HG02763 (cell line): ENCODE measurements at regions not wholly inside any gene's neighbourhood (a gene's known extent, or its start where the extent isn't known, plus 50 kb on each side); places are given as distances from the start of the nearest gene placed in this dataset.
"Not testable (repeated sequence)": the region's sequence is repeated elsewhere in the genome, so short reads cannot be mapped to it uniquely, and the experiment has no call there.

Source experiments
- ATAC-seq: cut with Tn5 transposase; IDR thresholded peaks from one replicate; pipeline ENCODE4 v1.9.1; 2021; ENCODE audit warnings: mild to moderate bottlenecking, moderate library complexity; ENCODE audit not compliant: unreplicated experiment

- no peak for ATAC-seq
Measured at GRCh38 chr4:187617113-187617512, 378.5 kb upstream of the ZFP42 start.

GRCh38 chr4:187618701-187619281 is 376.8 kb upstream of the ZFP42 start:
- ATAC-seq = no peak

- ATAC-seq = no peak
Measured at GRCh38 chr4:187619319-187619718, 376.3 kb upstream of the ZFP42 start.

- ATAC-seq = no peak
Measured at GRCh38 chr4:187632260-187632995, 363.1 kb upstream of the ZFP42 start.

- no peak for ATAC-seq
Measured at GRCh38 chr4:187633245-187633644, 362.3 kb upstream of the ZFP42 start.

- no peak for ATAC-seq
Measured at GRCh38 chr4:187656959-187657358, 338.6 kb upstream of the ZFP42 start.

GRCh38 chr4:187663076-187663475 is 332.5 kb upstream of the ZFP42 start:
- ATAC-seq = no peak

GRCh38 chr4:187664011-187664410 is 331.6 kb upstream of the ZFP42 start:
- ATAC-seq = no peak

- ATAC-seq = no peak
Measured at GRCh38 chr4:187665086-187665485, 330.5 kb upstream of the ZFP42 start.

GRCh38 chr4:187666034-187666433 is 329.5 kb upstream of the ZFP42 start:
- ATAC-seq = no peak

- ATAC-seq = no peak
Measured at GRCh38 chr4:187666697-187667494, 328.7 kb upstream of the ZFP42 start.

- ATAC-seq = no peak
Measured at GRCh38 chr4:187668526-187669082, 327.0 kb upstream of the ZFP42 start.

GRCh38 chr4:187671521-187671920 is 324.1 kb upstream of the ZFP42 start:
- not testable (repeated sequence) for ATAC-seq

GRCh38 chr4:187671958-187672357 is 323.6 kb upstream of the ZFP42 start:
- ATAC-seq = not testable (repeated sequence)

GRCh38 chr4:187672526-187672925 is 323.0 kb upstream of the ZFP42 start:
- not testable (repeated sequence) for ATAC-seq

GRCh38 chr4:187679450-187679849 is 316.1 kb upstream of the ZFP42 start:
- no peak for ATAC-seq

- ATAC-seq = no peak
Measured at GRCh38 chr4:187685247-187685646, 310.3 kb upstream of the ZFP42 start.

GRCh38 chr4:187687697-187688096 is 307.9 kb upstream of the ZFP42 start:
- no peak for ATAC-seq

GRCh38 chr4:187692626-187693025 is 302.9 kb upstream of the ZFP42 start:
- ATAC-seq = no peak

- ATAC-seq = not testable (repeated sequence)
Measured at GRCh38 chr4:187695531-187695930, 300.0 kb upstream of the ZFP42 start.

GRCh38 chr4:187711586-187711985 is 284.0 kb upstream of the ZFP42 start:
- no peak for ATAC-seq

GRCh38 chr4:187714957-187715356 is 280.6 kb upstream of the ZFP42 start:
- no peak for ATAC-seq
